IPS DF 4.7 (cell line): ENCODE measurements at regions not wholly inside any gene's neighbourhood (a gene's known extent, or its start where the extent isn't known, plus 50 kb on each side); places are given as distances from the start of the nearest gene placed in this dataset.

Experiments used
- DNase-seq: peaks from one replicate; pipeline ENCODE4 v3.0.0-alpha.2; 2013; ENCODE audit warnings: low spot score; ENCODE audit errors: extremely low read depth

DNA sequence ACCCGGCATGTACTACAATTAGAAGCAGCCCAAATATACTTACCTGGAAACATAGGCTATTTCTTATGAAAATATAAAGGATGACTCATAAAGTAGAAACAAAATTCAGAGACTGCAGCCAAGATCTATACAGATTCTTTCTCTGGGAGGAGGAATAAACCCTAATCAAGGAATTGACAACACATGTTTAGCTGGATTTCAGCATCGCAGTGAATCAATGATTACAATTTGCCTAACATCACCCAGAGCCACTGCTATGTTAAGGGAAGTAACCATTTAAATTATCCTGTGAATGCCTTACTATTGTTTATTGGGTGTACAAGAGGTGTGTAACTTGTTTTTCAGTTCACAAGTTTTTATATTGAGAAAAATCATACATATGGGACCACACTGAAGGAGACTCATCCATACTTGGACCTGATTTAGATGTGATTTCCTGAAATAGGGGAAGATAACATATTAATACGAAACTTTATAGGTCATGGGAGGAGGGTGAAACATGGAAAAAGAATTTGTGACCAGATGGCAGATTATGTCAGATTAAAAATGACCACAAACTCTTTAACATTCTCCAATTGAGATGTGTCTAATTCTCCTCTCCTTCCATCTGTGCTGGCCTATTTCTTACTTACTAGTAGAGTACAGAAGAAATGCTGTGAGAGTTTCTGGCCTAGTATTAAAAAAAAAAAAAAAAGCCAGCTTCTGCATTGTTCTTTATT, 1168.4 kb downstream of the SLITRK1 start:
- DNase-seq: no peak

DNA sequence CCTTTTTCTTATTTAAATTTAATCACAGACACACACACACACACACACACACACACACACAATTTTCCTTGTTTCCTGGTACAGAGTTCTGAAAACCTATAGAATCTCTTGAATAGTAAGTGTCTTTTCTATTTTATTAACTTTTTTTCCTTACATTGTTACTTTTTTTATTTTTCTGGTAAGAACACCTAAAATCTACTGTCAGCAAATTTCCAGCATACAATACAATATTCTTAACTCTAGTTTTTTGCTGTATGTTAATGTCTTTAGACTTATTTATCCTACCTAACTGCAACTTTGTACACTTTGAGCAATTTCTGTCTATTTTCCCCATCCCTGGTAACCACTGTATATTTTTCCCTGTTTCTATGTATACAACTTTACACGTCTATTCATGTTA, 1179.8 kb downstream of the SLITRK1 start:
- no peak for DNase-seq

GRCh38 chr13:82701020-82701419, 1181.3 kb downstream of the SLITRK1 start:
- DNase-seq: no peak

- DNase-seq: no peak
Observed at GRCh38 chr13:82698941-82699340, 1183.3 kb downstream of the SLITRK1 start.

- DNase-seq: no peak
Observed at GRCh38 chr13:82698383-82698782, 1183.9 kb downstream of the SLITRK1 start.

DNA sequence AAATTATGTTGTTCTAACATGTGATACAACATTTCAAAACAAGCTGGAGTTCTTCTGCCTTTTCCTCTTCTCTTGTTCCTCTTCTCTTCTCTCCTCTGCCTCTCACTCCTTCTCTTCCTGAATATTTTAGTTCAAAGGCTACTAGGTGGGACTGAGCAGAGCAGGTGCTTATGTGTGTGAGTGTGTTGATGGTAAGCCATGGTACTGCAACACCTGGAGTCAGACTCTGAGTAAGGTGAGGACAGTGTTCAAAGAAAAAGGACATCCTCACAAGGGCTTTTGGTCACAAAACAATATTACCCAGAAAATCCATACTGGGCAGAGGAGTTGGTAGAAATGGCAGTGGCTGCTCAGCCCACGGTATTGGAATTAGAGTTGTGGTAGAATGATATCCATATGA, 1188.7 kb downstream of the SLITRK1 start:
- DNase-seq: no peak

GRCh38 chr13:82688400-82688994, 1193.8 kb downstream of the SLITRK1 start:
- DNase-seq: no peak

- no peak for DNase-seq
Observed at GRCh38 chr13:82687884-82688283, 1194.4 kb downstream of the SLITRK1 start.

GRCh38 chr13:82681535-82681934, 1200.7 kb downstream of the SLITRK1 start:
- no peak for DNase-seq

- no peak for DNase-seq
Observed at GRCh38 chr13:82678052-82678451, 1204.2 kb downstream of the SLITRK1 start.

DNA sequence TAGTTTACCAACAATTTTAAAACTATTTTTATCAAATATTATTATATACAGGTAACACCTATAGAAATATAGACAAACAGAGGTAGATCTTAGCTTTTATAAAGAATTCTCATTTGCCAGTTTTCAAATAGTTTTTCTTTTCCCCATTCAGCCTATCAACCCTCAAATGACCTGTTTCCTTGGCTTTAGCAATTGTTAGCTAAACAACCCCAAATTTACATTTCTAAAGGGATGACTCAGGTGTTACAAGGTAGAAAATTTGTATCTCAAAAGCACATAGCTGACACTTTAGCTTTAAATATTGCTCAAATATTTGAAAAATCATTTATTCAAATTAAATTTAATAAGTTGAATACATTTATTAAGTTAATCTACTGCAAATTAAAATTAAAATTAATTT, 1207.2 kb downstream of the SLITRK1 start:
- no peak for DNase-seq

DNA sequence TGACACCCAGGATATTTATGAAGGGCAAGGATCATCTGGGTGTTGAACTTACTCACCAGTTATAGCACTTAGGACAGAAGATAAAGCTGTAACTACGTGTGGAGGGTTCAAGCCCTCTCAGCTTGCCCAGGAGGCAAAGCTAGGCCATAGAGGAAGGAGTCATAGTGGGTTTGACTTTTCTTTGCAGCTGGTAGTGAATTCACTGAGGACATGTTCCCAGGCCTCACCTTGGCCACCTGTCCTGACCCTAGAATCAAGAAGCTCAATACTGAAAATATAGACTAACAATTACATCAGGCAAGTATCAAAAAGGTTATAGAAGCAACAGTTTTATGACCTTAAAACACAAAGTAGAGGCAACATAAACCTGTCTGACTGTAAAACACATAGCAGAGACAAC, 1207.7 kb downstream of the SLITRK1 start:
- DNase-seq: no peak

DNA sequence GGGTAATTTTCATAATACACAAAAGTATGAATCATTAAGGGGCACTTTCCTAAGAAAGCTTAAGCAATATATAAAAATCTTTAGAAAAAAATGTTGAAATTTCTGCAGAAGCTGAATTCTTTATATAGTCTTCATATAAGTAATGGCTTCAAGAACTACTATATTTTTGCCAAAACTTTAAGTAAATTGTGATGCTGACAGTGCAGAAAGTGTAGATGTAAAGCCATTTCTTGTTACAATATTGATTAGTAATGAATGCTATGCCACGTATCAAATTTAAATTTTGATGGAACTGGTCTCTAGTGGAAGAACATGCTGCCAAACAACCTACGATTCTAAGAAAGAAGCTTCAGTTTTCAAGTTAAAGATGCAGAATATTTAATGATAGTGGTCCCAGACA, 1210.0 kb downstream of the SLITRK1 start:
- DNase-seq: no peak

- DNase-seq: no peak
Observed at GRCh38 chr13:82664183-82664582, 1218.1 kb downstream of the SLITRK1 start.

- DNase-seq: no peak
Observed at GRCh38 chr13:82661126-82661525, 1221.1 kb downstream of the SLITRK1 start.

GRCh38 chr13:82658811-82659210, 1223.5 kb downstream of the SLITRK1 start:
- DNase-seq: no peak

GRCh38 chr13:82657471-82657870, 1224.8 kb downstream of the SLITRK1 start:
- DNase-seq: no peak

DNA sequence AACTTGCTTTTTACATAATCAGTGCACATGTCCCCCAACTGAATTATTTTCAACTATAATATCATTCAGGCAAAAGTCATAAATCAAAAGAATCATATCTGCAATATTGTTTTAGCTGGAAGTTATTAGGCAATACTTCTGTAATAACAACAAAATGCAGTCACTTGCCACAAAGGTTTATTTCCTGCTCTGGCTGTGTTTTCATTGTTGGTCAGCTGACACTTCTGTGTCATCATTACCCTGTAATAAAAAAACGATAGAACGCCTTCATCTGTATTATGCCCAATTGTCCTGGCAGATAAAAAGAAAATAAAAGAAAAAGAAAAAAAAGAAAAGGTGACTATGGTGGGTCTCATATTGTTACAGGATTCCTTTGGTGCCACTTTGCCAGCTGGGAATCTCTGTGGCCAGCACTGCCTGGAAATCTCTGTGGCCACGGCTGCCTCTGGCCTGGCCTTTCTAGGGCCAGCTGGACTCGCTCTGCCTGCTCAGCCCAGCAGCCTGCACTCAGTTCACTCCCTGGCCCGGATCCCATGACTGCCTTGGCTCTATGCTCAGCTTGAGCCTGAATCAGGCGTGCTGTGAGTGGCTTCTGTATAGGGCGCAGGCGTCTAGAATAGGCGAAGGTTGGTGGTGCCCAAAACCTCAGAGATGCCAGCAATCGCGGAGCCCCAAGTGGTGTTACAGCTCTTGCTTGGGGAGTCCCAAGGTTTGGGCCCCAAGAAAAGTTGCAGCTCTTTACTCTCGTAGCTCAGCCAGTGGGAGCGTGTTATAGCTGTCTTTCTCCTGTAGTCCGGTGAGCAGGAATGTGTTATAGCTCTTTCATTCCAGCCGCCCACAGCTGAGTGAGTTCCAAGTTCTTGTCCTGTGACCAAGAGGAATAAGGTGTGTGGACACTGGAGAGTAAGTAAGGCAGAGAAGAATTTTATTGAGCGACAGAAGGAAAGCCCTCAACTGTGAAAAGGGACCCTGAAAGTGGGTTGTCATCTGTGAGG, 1227.1 kb downstream of the SLITRK1 start:
- no peak for DNase-seq

DNA sequence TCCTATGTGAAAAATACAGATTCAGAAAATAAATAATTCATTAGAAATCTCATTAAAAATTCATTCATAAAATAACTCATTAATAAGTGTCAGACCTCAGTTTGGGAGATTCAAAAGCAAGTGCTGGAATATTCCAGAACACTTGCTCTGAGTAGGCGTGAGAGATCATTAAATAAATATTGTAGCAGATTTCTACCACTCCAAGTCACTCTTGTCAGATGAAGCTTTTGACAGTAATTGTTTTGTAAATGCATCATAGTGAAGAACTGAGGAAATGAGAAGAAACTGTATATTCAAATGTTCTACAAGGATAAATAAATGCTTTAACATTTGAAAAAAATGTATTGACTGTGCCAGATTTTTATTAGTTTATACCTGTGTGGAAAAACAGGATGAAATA, 1228.1 kb downstream of the SLITRK1 start:
- DNase-seq: no peak

GRCh38 chr13:82647540-82647939, 1234.7 kb downstream of the SLITRK1 start:
- no peak for DNase-seq

DNA sequence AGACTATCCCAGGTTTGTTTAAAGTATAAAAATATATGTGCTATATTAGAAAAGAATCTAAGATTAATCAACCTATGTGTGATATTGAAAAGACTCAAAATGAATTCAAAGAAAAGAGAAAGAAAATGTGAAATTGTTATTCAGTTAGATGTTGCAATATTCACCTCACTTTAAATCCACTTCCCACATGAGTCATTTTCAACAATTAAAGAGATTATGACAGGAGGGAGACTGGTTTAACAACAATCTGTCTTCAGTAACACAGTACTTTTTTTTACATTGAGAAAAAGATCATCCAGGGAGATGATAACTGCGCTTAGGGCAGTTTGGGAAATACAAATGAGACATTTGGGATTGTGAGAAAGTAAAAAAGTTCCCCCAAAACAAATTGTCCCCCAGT, 1246.2 kb downstream of the SLITRK1 start:
- no peak for DNase-seq

GRCh38 chr13:82634946-82635345, 1247.3 kb downstream of the SLITRK1 start:
- DNase-seq: no peak
